GM21381 (cell line): ENCODE measurements at regions not wholly inside any gene's neighbourhood (a gene's known extent, or its start where the extent isn't known, plus 50 kb on each side); places are given as distances from the start of the nearest gene placed in this dataset.

Source experiments
- ATAC-seq: cut with Tn5 transposase; IDR thresholded peaks from one replicate; pipeline ENCODE4 v1.9.1; 2021; ENCODE audit warnings: mild to moderate bottlenecking, moderate library complexity; ENCODE audit not compliant: unreplicated experiment

GRCh38 chr6:139436200-139436956 lies 61.9 kb upstream of the CITED2 start:
- ATAC-seq = no peak

- no peak for ATAC-seq
These were observed 59.4 kb upstream of the CITED2 start for GRCh38 chr6:139433631-139434419.

- no peak for ATAC-seq
These were observed 57.1 kb upstream of the CITED2 start for GRCh38 chr6:139431602-139431956.

GRCh38 chr6:139430899-139431601 lies 56.6 kb upstream of the CITED2 start:
- ATAC-seq = no peak

- ATAC-seq = no peak
These were observed 55.2 kb upstream of the CITED2 start for GRCh38 chr6:139429580-139430145.

GRCh38 chr6:139427199-139427598 lies 52.8 kb upstream of the CITED2 start:
- no peak for ATAC-seq

GRCh38 chr6:139426795-139427194 lies 52.3 kb upstream of the CITED2 start:
- no peak for ATAC-seq

GRCh38 chr6:139425780-139426179 lies 51.3 kb upstream of the CITED2 start:
- ATAC-seq = no peak

GRCh38 chr6:139423971-139424667 lies 49.7 kb upstream of the CITED2 start:
- ATAC-seq = no peak
